22Rv1 (cell line): ENCODE measurements at regions not wholly inside any gene's neighbourhood (a gene's known extent, or its start where the extent isn't known, plus 50 kb on each side); places are given as distances from the start of the nearest gene placed in this dataset.

ENCODE experiments used
- H3K27ac ChIP-seq: fragments of 450-650 bp; 2 replicates; pipeline ENCODE4 v1.5.1; 2017
- CTCF ChIP-seq: fragments of 450-650 bp; IDR thresholded peaks from 2 replicates; pipeline ENCODE4 v1.5.1; 2017; ENCODE audit warnings: mild to moderate bottlenecking
- ZFX ChIP-seq: fragments of 450-650 bp; IDR thresholded peaks from 2 replicates; pipeline ENCODE4 v1.6.1; 2017; ENCODE audit warnings: antibody characterized with exemption, borderline replicate concordance

GRCh38 chr10:91724933-91725332, 73.3 kb upstream of the TNKS2 start:
- no peak for TF ChIP-seq CTCF
- TF ChIP-seq ZFX: no peak
- no peak overlapping the region for H3K27ac ChIP-seq

- TF ChIP-seq CTCF: no peak
- TF ChIP-seq ZFX: no peak
- no peak overlapping the region for H3K27ac ChIP-seq
Observed at GRCh38 chr10:91713461-91714072, 80.7 kb upstream of the PPP1R3C start.

- H3K27ac ChIP-seq: no peak overlapping the region
- TF ChIP-seq ZFX (no peak), CTCF (no peak)
Observed at GRCh38 chr10:91711885-91712680, 79.2 kb upstream of the PPP1R3C start.

GRCh38 chr10:91709394-91709798, 76.5 kb upstream of the PPP1R3C start:
- no peak overlapping the region for H3K27ac ChIP-seq
- TF ChIP-seq ZFX (no peak), CTCF (no peak)

- H3K27ac ChIP-seq: no peak overlapping the region
- no peak for TF ChIP-seq CTCF
- no peak for TF ChIP-seq ZFX
Observed at GRCh38 chr10:91708174-91708861, 75.4 kb upstream of the PPP1R3C start.

- H3K27ac ChIP-seq: no peak overlapping the region
- TF ChIP-seq ZFX: no peak
- no peak for TF ChIP-seq CTCF
Observed at GRCh38 chr10:91707236-91707635, 74.4 kb upstream of the PPP1R3C start.
